Cardiac fibroblast (primary cell): ENCODE measurements at regions not wholly inside any gene's neighbourhood (a gene's known extent, or its start where the extent isn't known, plus 50 kb on each side); places are given as distances from the start of the nearest gene placed in this dataset.

Source experiments
- DNase-seq, 2 donors: peaks; one replicate each; pipeline versions ENCODE4 v3.0.0 to v3.0.0-alpha.2; 2010; ENCODE audit warnings: low read depth in 2 of 2
- H3K4me3 ChIP-seq, 2 donors: replicated peaks in 1 of 2; 1 replicate in 1 of 2; 2 replicates in 1 of 2; pipeline ENCODE4 v1.5.1; 2011; ENCODE audit warnings: low read depth in 2 of 2, low read length in 2 of 2, mild to moderate bottlenecking in 2 of 2, moderate library complexity in 1 of 2
- CTCF ChIP-seq: IDR thresholded peaks from one replicate; pipeline ENCODE4 v1.5.1; 2011; ENCODE audit warnings: low read depth, mild to moderate bottlenecking, low read length, inconsistent platforms

- H3K4me3 ChIP-seq, result no peak overlapping the region
- TF ChIP-seq CTCF, result no peak
- no peak for DNase-seq
Observed at GRCh38 chr14:25501749-25502148, 451.8 kb upstream of the STXBP6 start.

- H3K4me3 ChIP-seq, result no peak overlapping the region
- DNase-seq, result no peak
- no peak for TF ChIP-seq CTCF
Observed at GRCh38 chr14:25488961-25489360, 439.0 kb upstream of the STXBP6 start.

GRCh38 chr14:25485381-25485780, 435.4 kb upstream of the STXBP6 start:
- no peak for DNase-seq
- no peak overlapping the region for H3K4me3 ChIP-seq
- no peak for TF ChIP-seq CTCF

GRCh38 chr14:25484906-25485305, 435.0 kb upstream of the STXBP6 start:
- H3K4me3 ChIP-seq, result no peak overlapping the region
- no peak for DNase-seq
- TF ChIP-seq CTCF, result no peak

GRCh38 chr14:25484235-25484634, 434.3 kb upstream of the STXBP6 start:
- DNase-seq, result no peak
- no peak for TF ChIP-seq CTCF
- H3K4me3 ChIP-seq, result no peak overlapping the region

GRCh38 chr14:25477316-25478098, 427.6 kb upstream of the STXBP6 start:
- H3K4me3 ChIP-seq, result no peak overlapping the region
- TF ChIP-seq CTCF, result no peak

GRCh38 chr14:25472700-25473099, 422.8 kb upstream of the STXBP6 start:
- TF ChIP-seq CTCF, result no peak
- no peak for DNase-seq
- no peak overlapping the region for H3K4me3 ChIP-seq

More at GRCh38 chr14:25477316-25478098, 427.6 kb upstream of the STXBP6 start:
- DNase-seq, result no peak
